ENCODE measurements at regions not wholly inside any gene's neighbourhood (a gene's known extent, or its start where the extent isn't known, plus 50 kb on each side); places are given as distances from the start of the nearest gene placed in this dataset.

GRCh38 chr1:209051570-209051969, 531.9 kb upstream of the CAMK1G start:
- TF ChIP-seq TARDBP (IDR thresholded peaks at IDR 0.05) = no peak
- TF ChIP-seq FOXM1 (IDR thresholded peaks at IDR 0.05; ENCODE audit: borderline replicate concordance) = no peak
- TF ChIP-seq ARNT (IDR thresholded peaks at IDR 0.05) = no peak
- TF ChIP-seq HDGF (IDR thresholded peaks at IDR 0.05; ENCODE audit: borderline replicate concordance) = no peak
- no peak for TF ChIP-seq NFRKB (IDR thresholded peaks at IDR 0.05)
- TF ChIP-seq L3MBTL2 (conservative IDR thresholded peaks at IDR 0.05) = no peak
